Activated naive CD4-positive, alpha-beta T cell treated with anti-CD3 and anti-CD28 coated beads for 36 hours (primary cell): ENCODE measurements at regions not wholly inside any gene's neighbourhood (a gene's known extent, or its start where the extent isn't known, plus 50 kb on each side); places are given as distances from the start of the nearest gene placed in this dataset.

Experiments used
- CTCF ChIA-PET: fragments of 350-600 bp; sonication (Branson Sonifier 250); formaldehyde crosslinking; loops from one replicate; lab custom pipeline; 2021; ENCODE audit warnings: antibody characterized with exemption; lab: Charles Lee
- DNase-seq: peaks from one replicate; pipeline ENCODE4 v3.0.0-alpha.2; 2020
- H3K27ac Mint-ChIP-seq: one replicate; pipeline ENCODE4 v1.8.0; 2021; ENCODE audit warnings: mild to moderate bottlenecking, mixed read lengths
- H3K27me3 Mint-ChIP-seq: one replicate; pipeline ENCODE4 v1.8.0; 2021; ENCODE audit warnings: low read depth, mixed read lengths
- H3K36me3 Mint-ChIP-seq: one replicate; pipeline ENCODE4 v1.8.0; 2021; ENCODE audit warnings: low read depth, mixed read lengths
- H3K4me1 Mint-ChIP-seq: one replicate; pipeline ENCODE4 v1.8.0; 2021; ENCODE audit warnings: low read depth, mixed read lengths
- H3K4me3 Mint-ChIP-seq: one replicate; pipeline ENCODE4 v1.8.0; 2021; ENCODE audit warnings: mild to moderate bottlenecking, moderate library complexity, mixed read lengths
- H3K9me3 Mint-ChIP-seq: one replicate; pipeline ENCODE4 v1.8.0; 2021; ENCODE audit warnings: mixed read lengths
- intact Hi-C: fragments of 100-400 bp; cut with micrococcal nuclease; formaldehyde crosslinking; loops from one replicate; pipeline ENCODE4 v1.15.1; 2023

GRCh38 chr2:236718207-236718992, 148.8 kb downstream of the ACKR3 start:
- no peak overlapping the region for H3K4me3 Mint-ChIP-seq
- H3K4me1 Mint-ChIP-seq = peaks cover 2% of the 10 kb centered on the region
- H3K27me3 Mint-ChIP-seq = peaks cover 13% of the 10 kb centered on the region
- H3K27ac Mint-ChIP-seq = no peak overlapping the region
- CTCF ChIA-PET = no interaction called here
- H3K36me3 Mint-ChIP-seq = no peaks in the 10 kb centered on the region
- H3K9me3 Mint-ChIP-seq = no peaks in the 10 kb centered on the region
- intact Hi-C loops = no loop called here
- no peak for DNase-seq

GRCh38 chr2:236719192-236719635, 149.6 kb downstream of the ACKR3 start:
- CTCF ChIA-PET = no interaction called here
- no peaks in the 10 kb centered on the region for H3K9me3 Mint-ChIP-seq
- H3K36me3 Mint-ChIP-seq = no peaks in the 10 kb centered on the region
- H3K4me3 Mint-ChIP-seq = no peak overlapping the region
- DNase-seq = no peak
- peaks cover 2% of the 10 kb centered on the region for H3K4me1 Mint-ChIP-seq
- peaks cover 13% of the 10 kb centered on the region for H3K27me3 Mint-ChIP-seq
- H3K27ac Mint-ChIP-seq = no peak overlapping the region
- intact Hi-C loops = no loop called here

GRCh38 chr2:236720974-236721540, 151.4 kb downstream of the ACKR3 start:
- no peak overlapping the region for H3K4me3 Mint-ChIP-seq

GRCh38 chr2:236724200-236724599, 154.6 kb downstream of the ACKR3 start:
- no peaks in the 10 kb centered on the region for H3K9me3 Mint-ChIP-seq
- no peaks in the 10 kb centered on the region for H3K4me1 Mint-ChIP-seq
- intact Hi-C loops = no loop called here
- DNase-seq = no peak
- H3K36me3 Mint-ChIP-seq = no peaks in the 10 kb centered on the region
- peaks cover 3% of the 10 kb centered on the region for H3K27me3 Mint-ChIP-seq
- H3K4me3 Mint-ChIP-seq = no peak overlapping the region
- CTCF ChIA-PET = interaction anchor here (0.6 kb wide), 1 partner anchor 73 kb away, joined by 3 read pairs; no protein-coding TSS in a partner anchor
- no peak overlapping the region for H3K27ac Mint-ChIP-seq

More at GRCh38 chr2:236720974-236721540, 151.4 kb downstream of the ACKR3 start:
- Mint-ChIP-seq H3K27ac (no peak overlapping the region), H3K36me3 (no peaks in the 10 kb centered on the region), H3K4me1 (no peaks in the 10 kb centered on the region), H3K9me3 (no peaks in the 10 kb centered on the region), H3K27me3 (peaks cover 6% of the 10 kb centered on the region)
- CTCF ChIA-PET = no interaction called here
- DNase-seq = no peak
- intact Hi-C loops = no loop called here

- CTCF ChIA-PET = no interaction called here
- intact Hi-C loops = no loop called here
- no peaks in the 10 kb centered on the region for H3K9me3 Mint-ChIP-seq
- H3K27ac Mint-ChIP-seq = no peak overlapping the region
- H3K27me3 Mint-ChIP-seq = peaks cover 3% of the 10 kb centered on the region
- no peaks in the 10 kb centered on the region for H3K36me3 Mint-ChIP-seq
- DNase-seq = no peak
- no peak overlapping the region for H3K4me3 Mint-ChIP-seq
- no peaks in the 10 kb centered on the region for H3K4me1 Mint-ChIP-seq
Measured at GRCh38 chr2:236726701-236727450, 157.3 kb downstream of the ACKR3 start.

GRCh38 chr2:236728916-236729670, 159.5 kb downstream of the ACKR3 start:
- no peaks in the 10 kb centered on the region for H3K9me3 Mint-ChIP-seq
- H3K4me3 Mint-ChIP-seq = no peak overlapping the region
- H3K27me3 Mint-ChIP-seq = peaks cover 6% of the 10 kb centered on the region
- H3K27ac Mint-ChIP-seq = no peak overlapping the region
- intact Hi-C loops = no loop called here
- no peaks in the 10 kb centered on the region for H3K36me3 Mint-ChIP-seq
- CTCF ChIA-PET = no interaction called here
- no peak for DNase-seq
- no peaks in the 10 kb centered on the region for H3K4me1 Mint-ChIP-seq

GRCh38 chr2:236730393-236730792, 160.8 kb downstream of the ACKR3 start:
- H3K4me1 Mint-ChIP-seq = no peaks in the 10 kb centered on the region
- intact Hi-C loops = no loop called here
- H3K4me3 Mint-ChIP-seq = no peak overlapping the region
- no peak for DNase-seq
- CTCF ChIA-PET = no interaction called here
- H3K27ac Mint-ChIP-seq = no peak overlapping the region
- no peaks in the 10 kb centered on the region for H3K36me3 Mint-ChIP-seq
- H3K9me3 Mint-ChIP-seq = no peaks in the 10 kb centered on the region
- peaks cover 11% of the 10 kb centered on the region for H3K27me3 Mint-ChIP-seq

GRCh38 chr2:236731767-236732580, 162.3 kb downstream of the ACKR3 start:
- DNase-seq = no peak
- H3K4me3 Mint-ChIP-seq = no peak overlapping the region
- H3K4me1 Mint-ChIP-seq = no peaks in the 10 kb centered on the region
- peaks cover 9% of the 10 kb centered on the region for H3K27me3 Mint-ChIP-seq
- no peaks in the 10 kb centered on the region for H3K9me3 Mint-ChIP-seq
- intact Hi-C loops = no loop called here
- H3K36me3 Mint-ChIP-seq = no peaks in the 10 kb centered on the region
- no peak overlapping the region for H3K27ac Mint-ChIP-seq
- CTCF ChIA-PET = no interaction called here

- Mint-ChIP-seq H3K4me3 (no peak overlapping the region), H3K9me3 (no peaks in the 10 kb centered on the region), H3K27ac (no peak overlapping the region), H3K4me1 (no peaks in the 10 kb centered on the region), H3K27me3 (peaks cover 10% of the 10 kb centered on the region), H3K36me3 (no peaks in the 10 kb centered on the region)
- intact Hi-C loops = no loop called here
- CTCF ChIA-PET = no interaction called here
- no peak for DNase-seq
Measured at GRCh38 chr2:236733156-236733555, 163.5 kb downstream of the ACKR3 start.

- Mint-ChIP-seq H3K36me3 (no peaks in the 10 kb centered on the region), H3K4me1 (no peaks in the 10 kb centered on the region), H3K4me3 (no peak overlapping the region), H3K27me3 (peaks cover 13% of the 10 kb centered on the region), H3K9me3 (no peaks in the 10 kb centered on the region), H3K27ac (no peak overlapping the region)
- CTCF ChIA-PET = no interaction called here
- no peak for DNase-seq
- intact Hi-C loops = no loop called here
Measured at GRCh38 chr2:236735825-236736238, 166.2 kb downstream of the ACKR3 start.

GRCh38 chr2:236738030-236738429, 168.4 kb downstream of the ACKR3 start:
- intact Hi-C loops = no loop called here
- DNase-seq = no peak
- H3K9me3 Mint-ChIP-seq = no peaks in the 10 kb centered on the region
- no peaks in the 10 kb centered on the region for H3K4me1 Mint-ChIP-seq
- CTCF ChIA-PET = interaction anchor here (0.7 kb wide), 1 partner anchor 324 kb away, joined by 3 read pairs; no protein-coding TSS in a partner anchor
- no peak overlapping the region for H3K27ac Mint-ChIP-seq
- no peaks in the 10 kb centered on the region for H3K36me3 Mint-ChIP-seq
- no peak overlapping the region for H3K4me3 Mint-ChIP-seq
- peaks cover 13% of the 10 kb centered on the region for H3K27me3 Mint-ChIP-seq
